Activated CD4-positive, alpha-beta T cell treated with anti-CD3 and anti-CD28 coated beads, Interleukin-2, amount 10 ng/mL, durations not matched to agents 7 days and 5 days (primary cell): ENCODE measurements at regions not wholly inside any gene's neighbourhood (a gene's known extent, or its start where the extent isn't known, plus 50 kb on each side); places are given as distances from the start of the nearest gene placed in this dataset.

ENCODE experiments used
- CTCF ChIA-PET: fragments of 350-600 bp; sonication (Branson Sonifier 250); formaldehyde crosslinking; loops from one replicate; lab custom pipeline; 2021; ENCODE audit warnings: antibody characterized with exemption; lab: Charles Lee
- POLR2A ChIA-PET: fragments of 350-600 bp; sonication (Branson Sonifier 250); formaldehyde crosslinking; loops from one replicate; lab custom pipeline; 2021; ENCODE audit warnings: antibody characterized with exemption; lab: Charles Lee
- DNase-seq: peaks from one replicate; pipeline ENCODE4 v3.0.0-alpha.2; 2020
- H3K27ac Mint-ChIP-seq: one replicate; pipeline ENCODE4 v1.8.0; 2021; ENCODE audit warnings: mild to moderate bottlenecking, moderate library complexity, mixed read lengths
- H3K27me3 Mint-ChIP-seq: one replicate; pipeline ENCODE4 v1.8.0; 2021; ENCODE audit warnings: mixed read lengths
- H3K36me3 Mint-ChIP-seq: one replicate; pipeline ENCODE4 v1.8.0; 2021; ENCODE audit warnings: low read depth, mixed read lengths
- H3K4me1 Mint-ChIP-seq: one replicate; pipeline ENCODE4 v1.8.0; 2021; ENCODE audit warnings: mixed read lengths
- H3K4me3 Mint-ChIP-seq: one replicate; pipeline ENCODE4 v1.8.0; 2021; ENCODE audit warnings: mild to moderate bottlenecking, moderate library complexity, mixed read lengths
- H3K9me3 Mint-ChIP-seq: one replicate; pipeline ENCODE4 v1.8.0; 2021; ENCODE audit warnings: mixed read lengths

GRCh38 chr14:26791117-26791806 lies 193.4 kb upstream of the NOVA1 start:
- H3K4me1 Mint-ChIP-seq: no peaks in the 10 kb centered on the region
- no peak overlapping the region for H3K27ac Mint-ChIP-seq
- H3K36me3 Mint-ChIP-seq: no peaks in the 10 kb centered on the region
- CTCF ChIA-PET: no interaction called here
- no peak for DNase-seq
- no peaks in the 10 kb centered on the region for H3K27me3 Mint-ChIP-seq
- H3K9me3 Mint-ChIP-seq: peaks cover 6% of the 10 kb centered on the region
- H3K4me3 Mint-ChIP-seq: no peak overlapping the region
- POLR2A ChIA-PET: no interaction called here

- Mint-ChIP-seq H3K27me3 (no peaks in the 10 kb centered on the region), H3K4me3 (no peak overlapping the region), H3K36me3 (no peaks in the 10 kb centered on the region), H3K27ac (no peak overlapping the region), H3K9me3 (peaks cover 9% of the 10 kb centered on the region), H3K4me1 (no peaks in the 10 kb centered on the region)
- ChIA-PET POLR2A (no interaction called here), CTCF (no interaction called here)
- no peak for DNase-seq
Observed at GRCh38 chr14:26794731-26795130, 196.9 kb upstream of the NOVA1 start.

- H3K9me3 Mint-ChIP-seq: peaks cover 4% of the 10 kb centered on the region
- no peaks in the 10 kb centered on the region for H3K36me3 Mint-ChIP-seq
- no peak overlapping the region for H3K27ac Mint-ChIP-seq
- H3K4me3 Mint-ChIP-seq: no peak overlapping the region
- ChIA-PET POLR2A (no interaction called here), CTCF (no interaction called here)
- H3K4me1 Mint-ChIP-seq: no peaks in the 10 kb centered on the region
- no peak for DNase-seq
- H3K27me3 Mint-ChIP-seq: no peaks in the 10 kb centered on the region
Observed at GRCh38 chr14:26808407-26808806, 210.6 kb upstream of the NOVA1 start.

- no peak for DNase-seq
- H3K27ac Mint-ChIP-seq: no peak overlapping the region
- H3K4me1 Mint-ChIP-seq: no peaks in the 10 kb centered on the region
- H3K4me3 Mint-ChIP-seq: no peak overlapping the region
- ChIA-PET CTCF (no interaction called here), POLR2A (no interaction called here)
- H3K27me3 Mint-ChIP-seq: no peaks in the 10 kb centered on the region
- peaks cover 4% of the 10 kb centered on the region for H3K9me3 Mint-ChIP-seq
- no peaks in the 10 kb centered on the region for H3K36me3 Mint-ChIP-seq
Observed at GRCh38 chr14:26810631-26811030, 212.8 kb upstream of the NOVA1 start.

GRCh38 chr14:26811756-26812305 lies 214.0 kb upstream of the NOVA1 start:
- H3K4me1 Mint-ChIP-seq: no peaks in the 10 kb centered on the region
- no peaks in the 10 kb centered on the region for H3K36me3 Mint-ChIP-seq
- DNase-seq: no peak
- H3K9me3 Mint-ChIP-seq: no peaks in the 10 kb centered on the region
- ChIA-PET POLR2A (no interaction called here), CTCF (no interaction called here)
- H3K4me3 Mint-ChIP-seq: no peak overlapping the region
- no peaks in the 10 kb centered on the region for H3K27me3 Mint-ChIP-seq
- no peak overlapping the region for H3K27ac Mint-ChIP-seq

GRCh38 chr14:26820138-26820537 lies 222.3 kb upstream of the NOVA1 start:
- DNase-seq: no peak
- Mint-ChIP-seq H3K27me3 (no peaks in the 10 kb centered on the region), H3K9me3 (no peaks in the 10 kb centered on the region), H3K4me1 (no peaks in the 10 kb centered on the region), H3K36me3 (no peaks in the 10 kb centered on the region), H3K4me3 (no peak overlapping the region), H3K27ac (no peak overlapping the region)
- POLR2A ChIA-PET: no interaction called here
- CTCF ChIA-PET: no interaction called here

- H3K4me3 Mint-ChIP-seq: no peak overlapping the region
- DNase-seq: no peak
- H3K27me3 Mint-ChIP-seq: no peaks in the 10 kb centered on the region
- H3K27ac Mint-ChIP-seq: no peak overlapping the region
- no peaks in the 10 kb centered on the region for H3K36me3 Mint-ChIP-seq
- POLR2A ChIA-PET: no interaction called here
- H3K4me1 Mint-ChIP-seq: no peaks in the 10 kb centered on the region
- CTCF ChIA-PET: no interaction called here
- no peaks in the 10 kb centered on the region for H3K9me3 Mint-ChIP-seq
Observed at GRCh38 chr14:26820572-26820971, 222.7 kb upstream of the NOVA1 start.

GRCh38 chr14:26828741-26829140 lies 230.9 kb upstream of the NOVA1 start:
- DNase-seq: no peak
- H3K36me3 Mint-ChIP-seq: no peaks in the 10 kb centered on the region
- CTCF ChIA-PET: no interaction called here
- H3K4me1 Mint-ChIP-seq: no peaks in the 10 kb centered on the region
- POLR2A ChIA-PET: no interaction called here
- no peak overlapping the region for H3K4me3 Mint-ChIP-seq
- peaks cover 5% of the 10 kb centered on the region for H3K9me3 Mint-ChIP-seq
- no peaks in the 10 kb centered on the region for H3K27me3 Mint-ChIP-seq
- H3K27ac Mint-ChIP-seq: no peak overlapping the region

- Mint-ChIP-seq H3K9me3 (peaks cover 1% of the 10 kb centered on the region), H3K4me1 (no peaks in the 10 kb centered on the region), H3K27me3 (no peaks in the 10 kb centered on the region), H3K4me3 (no peak overlapping the region), H3K36me3 (no peaks in the 10 kb centered on the region), H3K27ac (no peak overlapping the region)
- POLR2A ChIA-PET: no interaction called here
- CTCF ChIA-PET: no interaction called here
- no peak for DNase-seq
Observed at GRCh38 chr14:26833621-26834176, 235.9 kb upstream of the NOVA1 start.

- ChIA-PET CTCF (no interaction called here), POLR2A (no interaction called here)
- Mint-ChIP-seq H3K27me3 (no peaks in the 10 kb centered on the region), H3K27ac (no peak overlapping the region), H3K36me3 (no peaks in the 10 kb centered on the region), H3K9me3 (no peaks in the 10 kb centered on the region), H3K4me1 (no peaks in the 10 kb centered on the region), H3K4me3 (no peak overlapping the region)
- DNase-seq: no peak
Observed at GRCh38 chr14:26835979-26836570, 238.2 kb upstream of the NOVA1 start.

- CTCF ChIA-PET: no interaction called here
- Mint-ChIP-seq H3K27ac (no peak overlapping the region), H3K9me3 (peaks cover 2% of the 10 kb centered on the region), H3K27me3 (no peaks in the 10 kb centered on the region), H3K4me3 (no peak overlapping the region), H3K4me1 (no peaks in the 10 kb centered on the region), H3K36me3 (no peaks in the 10 kb centered on the region)
- POLR2A ChIA-PET: no interaction called here
- DNase-seq: no peak
Observed at GRCh38 chr14:26839481-26839880, 241.6 kb upstream of the NOVA1 start.

- Mint-ChIP-seq H3K36me3 (no peaks in the 10 kb centered on the region), H3K4me3 (no peak overlapping the region), H3K27me3 (no peaks in the 10 kb centered on the region), H3K4me1 (no peaks in the 10 kb centered on the region), H3K27ac (no peak overlapping the region), H3K9me3 (peaks cover 9% of the 10 kb centered on the region)
- ChIA-PET POLR2A (no interaction called here), CTCF (no interaction called here)
- no peak for DNase-seq
Observed at GRCh38 chr14:26841326-26841725, 243.5 kb upstream of the NOVA1 start.

GRCh38 chr14:26841920-26842741 lies 244.3 kb upstream of the NOVA1 start:
- ChIA-PET POLR2A (no interaction called here), CTCF (no interaction called here)
- H3K27me3 Mint-ChIP-seq: no peaks in the 10 kb centered on the region
- no peaks in the 10 kb centered on the region for H3K4me1 Mint-ChIP-seq
- H3K36me3 Mint-ChIP-seq: no peaks in the 10 kb centered on the region
- H3K27ac Mint-ChIP-seq: no peak overlapping the region
- H3K4me3 Mint-ChIP-seq: no peak overlapping the region
- peaks cover 9% of the 10 kb centered on the region for H3K9me3 Mint-ChIP-seq
- DNase-seq: no peak
